A549 (cell line): ENCODE measurements at regions not wholly inside any gene's neighbourhood (a gene's known extent, or its start where the extent isn't known, plus 50 kb on each side); places are given as distances from the start of the nearest gene placed in this dataset.

Source experiments
- ATAC-seq, 2 experiments: fragments of 200-7000 bp in 1 of 2; fragments of >200 bp in 1 of 2; cut with Nextera tagmentation in 1 of 2; cut with Tn5 transposase in 1 of 2; 3 replicates each; pipeline versions ENCODE4 v1.8.0 to v1.9.1; 2018 to 2020; ENCODE audit warnings: mild to moderate bottlenecking in 1 of 2, moderate library complexity in 1 of 2
- CTCF ChIA-PET: fragments of 300-600 bp; sonication (Branson Sonifier 250); formaldehyde crosslinking; extraction: SDS; loops from one replicate; lab custom pipeline; 2021; ENCODE audit warnings: antibody characterized with exemption, inconsistent platforms; lab: Yijun Ruan, JAX
- POLR2A ChIA-PET: fragments of 350-600 bp; formaldehyde crosslinking; extraction: SDS; loops from one replicate; lab custom pipeline; 2021; ENCODE audit warnings: antibody characterized with exemption, inconsistent platforms; lab: Yijun Ruan, JAX
- DNase-seq, 2 experiments: peaks; one replicate each; pipeline versions ENCODE4 v3.0.0 to v3.0.0-alpha.2; 2011 to 2016; ENCODE audit warnings: low read depth in 1 of 2, low spot score in 1 of 2
- FAIRE-seq: peaks from 2 replicates; lab custom pipeline; 2011; peaks lifted over from hg19 to GRCh38; lab: Jason Lieb, UNC
- H3K27ac ChIP-seq, 2 experiments: fragments of >200 bp; sonication (Bioruptor Twin); formaldehyde crosslinking; 3 replicates each; pipeline ENCODE4 v1.5.1; 2016 to 2017
- H3K4me1 ChIP-seq: fragments of >200 bp; sonication (Bioruptor Twin); formaldehyde crosslinking; 3 replicates; pipeline ENCODE4 v1.6.1; 2016
- H3K4me2 ChIP-seq: fragments of >200 bp; sonication (Bioruptor Twin); formaldehyde crosslinking; 3 replicates; pipeline ENCODE4 v1.6.1; 2016
- H3K4me3 ChIP-seq: fragments of >200 bp; sonication (Bioruptor Twin); formaldehyde crosslinking; 3 replicates; pipeline ENCODE4 v1.5.1; 2016
- H3K9me3 ChIP-seq: fragments of >200 bp; sonication (Bioruptor Twin); formaldehyde crosslinking; 3 replicates; pipeline ENCODE4 v1.6.1; 2016
- CBX2 ChIP-seq: fragments of 200-600 bp; sonication (generic); IDR thresholded peaks from 2 replicates; pipeline ENCODE4 v1.6.1; 2016; ENCODE audit warnings: low read depth, mild to moderate bottlenecking, borderline replicate concordance
- CBX8 ChIP-seq: fragments of 200-600 bp; sonication (generic); IDR thresholded peaks from 2 replicates; pipeline ENCODE4 v1.6.1; 2016
- CEBPB ChIP-seq, 2 experiments: fragments of >200 bp in 1 of 2; sonication (Bioruptor Twin) in 1 of 2; formaldehyde crosslinking in 1 of 2; IDR thresholded peaks; 2 replicates each; pipeline ENCODE4 v1.6.1; 2012 to 2016
- CHD4 ChIP-seq: fragments of 200-600 bp; sonication (generic); IDR thresholded peaks from 2 replicates; pipeline ENCODE4 v1.6.1; 2016; ENCODE audit warnings: antibody characterized with exemption, mild to moderate bottlenecking, borderline replicate concordance
- EHF ChIP-seq: fragments of 250-450 bp; sonication (Bioruptor Pico); IDR thresholded peaks from 2 replicates; pipeline ENCODE4 v1.5.0; 2020; ENCODE audit warnings: mild to moderate bottlenecking
- HDAC2 ChIP-seq: fragments of 200-600 bp; sonication (generic); IDR thresholded peaks from 2 replicates; pipeline ENCODE4 v1.6.1; 2016
- HOXA7 ChIP-seq: fragments of 250-450 bp; sonication (Bioruptor Pico); IDR thresholded peaks from 2 replicates; pipeline ENCODE4 v1.5.0; 2020; ENCODE audit warnings: mild to moderate bottlenecking, moderate library complexity
- HOXB13 ChIP-seq: fragments of 250-450 bp; sonication (Bioruptor Pico); IDR thresholded peaks from 2 replicates; pipeline ENCODE4 v1.5.0; 2020; ENCODE audit warnings: low read depth, mild to moderate bottlenecking, moderate library complexity
- JUN ChIP-seq, 2 experiments: fragments of >200 bp; sonication (Bioruptor Twin); formaldehyde crosslinking; IDR thresholded peaks; 2 replicates in 1 of 2; 3 replicates in 1 of 2; pipeline ENCODE4 v1.6.1; 2016 to 2017
- JUNB ChIP-seq: fragments of >200 bp; sonication (Bioruptor Twin); formaldehyde crosslinking; IDR thresholded peaks from 2 replicates; pipeline ENCODE4 v1.6.1; 2016
- MAFK ChIP-seq: fragments of 450-650 bp; IDR thresholded peaks from 2 replicates; pipeline ENCODE4 v1.6.1; 2014; ENCODE audit not compliant: partially characterized antibody
- NFE2L2 ChIP-seq: fragments of 150-350 bp; conservative IDR thresholded peaks from 2 replicates; pipeline ENCODE4 v1.6.1; 2014; ENCODE audit warnings: low read length
- NR3C1 ChIP-seq: fragments of >200 bp; sonication (Bioruptor Twin); formaldehyde crosslinking; IDR thresholded peaks from 3 replicates; pipeline ENCODE4 v1.6.1; 2017
- PHF8 ChIP-seq: fragments of 200-600 bp; sonication (generic); IDR thresholded peaks from 2 replicates; pipeline ENCODE4 v1.6.1; 2016; ENCODE audit warnings: low read depth, mild to moderate bottlenecking, antibody characterized with exemption, moderate library complexity, borderline replicate concordance
- POLR2AphosphoS2 ChIP-seq: conservative IDR thresholded peaks from 2 replicates; pipeline ENCODE4 v1.6.1; 2012; ENCODE audit warnings: low read length, improper control_type of control experiment, inconsistent platforms
- RAD21 ChIP-seq, 2 experiments: fragments of >200 bp in 1 of 2; sonication (Bioruptor Twin) in 1 of 2; formaldehyde crosslinking in 1 of 2; IDR thresholded peaks in 1 of 2; conservative IDR thresholded peaks in 1 of 2; 2 replicates in 1 of 2; 3 replicates in 1 of 2; pipeline ENCODE4 v1.6.1; 2012 to 2018; ENCODE audit warnings: inconsistent platforms in 1 of 2
- RARB ChIP-seq: fragments of 250-450 bp; sonication (Bioruptor Pico); IDR thresholded peaks from 2 replicates; pipeline ENCODE4 v1.8.0; 2021; ENCODE audit warnings: mild to moderate bottlenecking, moderate library complexity
- RNF2 ChIP-seq: fragments of 200-600 bp; sonication (generic); IDR thresholded peaks from 2 replicates; pipeline ENCODE4 v1.6.1; 2016; ENCODE audit warnings: low read depth, mild to moderate bottlenecking, antibody characterized with exemption, moderate library complexity, borderline replicate concordance
- ZC3H11A ChIP-seq: fragments of 450-650 bp; IDR thresholded peaks from 2 replicates; pipeline ENCODE4 v1.6.1; 2014; ENCODE audit warnings: antibody characterized with exemption, mild to moderate bottlenecking
- WGBS: methylation state at CpG from one replicate; pipeline ENCODE4 v1.1.6; 2017; ENCODE audit errors: missing lambda C conversion rate; 5-methylcytosine and 5-hydroxymethylcytosine counted together
- TF ChIP-seq, protein P1 (sequence below): fragments of >200 bp; sonication (Bioruptor Twin); formaldehyde crosslinking; IDR thresholded peaks from 3 replicates; pipeline ENCODE4 v1.5.1; 2016
- TF ChIP-seq, protein P2 (sequence below): IDR thresholded peaks from 2 replicates; pipeline ENCODE4 v1.6.1; 2012
- TF ChIP-seq, protein P3 (sequence below): fragments of >200 bp; sonication (Bioruptor Twin); formaldehyde crosslinking; IDR thresholded peaks from 2 replicates; pipeline ENCODE4 v1.6.1; 2016
- TF ChIP-seq, protein P4 (sequence below): fragments of 150-350 bp; IDR thresholded peaks from 2 replicates; pipeline ENCODE4 v1.6.1; 2014; ENCODE audit warnings: low read depth, mild to moderate bottlenecking, low read length

DNA sequence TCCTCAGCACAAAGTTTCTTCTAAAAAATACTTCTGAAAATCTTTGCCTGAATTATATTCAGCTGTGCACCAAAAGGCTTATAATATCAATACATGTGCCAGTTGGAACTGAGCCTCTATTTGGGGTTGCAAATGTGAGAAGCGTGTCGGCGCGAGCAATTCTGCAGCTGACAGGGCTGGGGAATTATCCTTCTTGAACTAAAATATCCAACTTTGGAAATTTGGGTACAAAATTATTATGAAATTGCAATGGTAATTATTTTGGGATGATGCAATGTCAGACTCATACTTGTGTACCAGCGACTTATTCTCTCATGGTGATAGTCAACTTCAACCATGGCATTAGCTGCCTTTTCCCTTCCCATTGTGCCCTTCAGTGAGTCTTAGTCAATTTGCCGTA lies 507.0 kb upstream of the KLF6 start (continued):
- TF ChIP-seq, protein P1, sequence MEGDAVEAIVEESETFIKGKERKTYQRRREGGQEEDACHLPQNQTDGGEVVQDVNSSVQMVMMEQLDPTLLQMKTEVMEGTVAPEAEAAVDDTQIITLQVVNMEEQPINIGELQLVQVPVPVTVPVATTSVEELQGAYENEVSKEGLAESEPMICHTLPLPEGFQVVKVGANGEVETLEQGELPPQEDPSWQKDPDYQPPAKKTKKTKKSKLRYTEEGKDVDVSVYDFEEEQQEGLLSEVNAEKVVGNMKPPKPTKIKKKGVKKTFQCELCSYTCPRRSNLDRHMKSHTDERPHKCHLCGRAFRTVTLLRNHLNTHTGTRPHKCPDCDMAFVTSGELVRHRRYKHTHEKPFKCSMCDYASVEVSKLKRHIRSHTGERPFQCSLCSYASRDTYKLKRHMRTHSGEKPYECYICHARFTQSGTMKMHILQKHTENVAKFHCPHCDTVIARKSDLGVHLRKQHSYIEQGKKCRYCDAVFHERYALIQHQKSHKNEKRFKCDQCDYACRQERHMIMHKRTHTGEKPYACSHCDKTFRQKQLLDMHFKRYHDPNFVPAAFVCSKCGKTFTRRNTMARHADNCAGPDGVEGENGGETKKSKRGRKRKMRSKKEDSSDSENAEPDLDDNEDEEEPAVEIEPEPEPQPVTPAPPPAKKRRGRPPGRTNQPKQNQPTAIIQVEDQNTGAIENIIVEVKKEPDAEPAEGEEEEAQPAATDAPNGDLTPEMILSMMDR = no peak
- TF ChIP-seq NR3C1 (no peak), RARB (CRISPR knock-in tag) (no peak), RNF2 (no peak)
- TF ChIP-seq, all 56 proteins: peak for 0

DNA sequence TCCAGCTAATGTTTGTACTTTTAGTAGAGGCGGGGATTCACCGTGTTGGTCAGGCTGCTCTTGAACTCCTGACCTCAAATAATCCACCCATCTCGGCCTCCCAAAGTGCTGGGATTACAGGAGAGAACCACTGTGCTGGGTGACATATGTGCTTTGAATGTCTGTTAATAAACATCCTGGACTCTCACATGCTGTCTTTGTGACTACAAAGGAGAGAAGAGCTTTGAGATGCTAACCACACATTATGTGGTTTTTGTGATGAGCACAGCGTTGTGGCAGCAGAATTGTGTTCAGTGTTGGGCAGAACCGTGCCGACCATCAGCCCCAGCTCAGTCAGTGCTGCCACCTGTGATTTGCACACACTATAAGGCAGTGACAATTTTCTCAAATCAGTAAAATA lies 500.1 kb upstream of the KLF6 start:
- no peak for FAIRE-seq
- Histone ChIP-seq H3K4me3 (no peak overlapping the region), H3K4me1 (peaks cover 12% of the 10 kb centered on the region), H3K4me2 (no peak overlapping the region), H3K27ac (no peak overlapping the region), H3K9me3 (no peaks in the 10 kb centered on the region)
- 77% methylated on average over 6 of the region's 6 CpGs for WGBS
- ChIA-PET POLR2A (no interaction called here), CTCF (interaction anchor here (1.1 kb wide), 1 partner anchor 372 kb away, joined by 3 read pairs; no protein-coding TSS in a partner anchor)
- no peak for DNase-seq
- TF ChIP-seq NFE2L2 (no peak), EHF (CRISPR knock-in tag) (no peak)
- TF ChIP-seq, protein P2, sequence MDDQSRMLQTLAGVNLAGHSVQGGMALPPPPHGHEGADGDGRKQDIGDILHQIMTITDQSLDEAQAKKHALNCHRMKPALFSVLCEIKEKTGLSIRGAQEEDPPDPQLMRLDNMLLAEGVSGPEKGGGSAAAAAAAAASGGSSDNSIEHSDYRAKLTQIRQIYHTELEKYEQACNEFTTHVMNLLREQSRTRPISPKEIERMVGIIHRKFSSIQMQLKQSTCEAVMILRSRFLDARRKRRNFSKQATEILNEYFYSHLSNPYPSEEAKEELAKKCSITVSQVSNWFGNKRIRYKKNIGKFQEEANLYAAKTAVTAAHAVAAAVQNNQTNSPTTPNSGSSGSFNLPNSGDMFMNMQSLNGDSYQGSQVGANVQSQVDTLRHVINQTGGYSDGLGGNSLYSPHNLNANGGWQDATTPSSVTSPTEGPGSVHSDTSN = no peak
- no peak for ATAC-seq

DNA sequence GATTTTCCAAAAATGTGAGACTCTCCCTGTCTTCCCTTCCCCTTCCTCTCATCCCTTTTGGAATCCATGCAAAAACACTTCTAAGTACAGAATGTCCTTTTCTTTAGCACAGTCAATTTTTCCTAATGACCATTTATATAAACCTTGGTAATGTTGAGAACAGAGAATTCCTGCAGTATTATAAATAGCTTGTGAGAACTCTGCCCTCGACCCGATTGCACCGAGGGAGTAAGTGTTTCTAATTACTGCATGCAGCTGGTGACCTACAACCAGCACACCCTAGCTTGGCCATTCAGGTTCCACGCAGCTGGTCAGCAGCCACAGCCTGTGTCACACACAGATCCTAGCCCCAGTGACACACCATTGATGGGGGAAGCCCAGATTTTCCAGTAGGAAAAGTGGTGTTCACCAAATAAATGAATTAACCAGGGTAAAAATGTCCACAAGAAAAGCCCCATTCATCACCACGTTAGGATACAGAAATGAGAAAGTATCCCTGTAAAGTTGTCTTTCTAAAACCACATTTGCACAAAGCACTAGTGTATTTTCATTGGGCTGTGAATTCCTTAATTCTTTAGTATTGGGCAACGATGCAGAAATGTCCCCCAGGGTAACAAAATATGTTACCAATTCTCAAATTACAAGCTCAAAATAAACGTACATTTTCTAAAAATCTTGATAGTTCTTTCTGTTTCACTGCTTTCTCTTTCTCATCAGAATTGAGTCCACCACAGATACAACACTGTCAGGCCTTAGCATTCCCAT lies 499.0 kb upstream of the KLF6 start:
- no peak for DNase-seq
- FAIRE-seq = no peak
- Histone ChIP-seq H3K27ac (no peak overlapping the region; a peak in 1 of 6 replicates), H3K4me3 (no peak overlapping the region), H3K4me1 (peaks cover 17% of the 10 kb centered on the region), H3K9me3 (no peaks in the 10 kb centered on the region), H3K4me2 (no peak overlapping the region)
- CTCF ChIA-PET = no interaction called here
- WGBS = 59% methylated on average over 7 of the region's 7 CpGs
- POLR2A ChIA-PET = no interaction called here
- TF ChIP-seq ZC3H11A (no peak), CEBPB (IDR thresholded peaks at IDR 0.05) (no peak), HOXB13 (CRISPR knock-in tag) (no peak), CBX8 (no peak), PHF8 (no peak), POLR2AphosphoS2 (no peak), RAD21 (conservative IDR thresholded peaks at IDR 0.05 in 1 of 2, IDR thresholded peaks at IDR 0.05 in 1 of 2) (no peak), JUN (IDR thresholded peaks at IDR 0.05) (no peak), JUNB (no peak), HDAC2 (no peak), CHD4 (no peak), HOXA7 (no peak), CBX2 (no peak), MAFK (no peak)
- TF ChIP-seq, protein P2 = no peak
- TF ChIP-seq, protein P3, sequence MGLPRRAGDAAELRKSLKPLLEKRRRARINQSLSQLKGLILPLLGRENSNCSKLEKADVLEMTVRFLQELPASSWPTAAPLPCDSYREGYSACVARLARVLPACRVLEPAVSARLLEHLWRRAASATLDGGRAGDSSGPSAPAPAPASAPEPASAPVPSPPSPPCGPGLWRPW = no peak
- TF ChIP-seq, protein P4, sequence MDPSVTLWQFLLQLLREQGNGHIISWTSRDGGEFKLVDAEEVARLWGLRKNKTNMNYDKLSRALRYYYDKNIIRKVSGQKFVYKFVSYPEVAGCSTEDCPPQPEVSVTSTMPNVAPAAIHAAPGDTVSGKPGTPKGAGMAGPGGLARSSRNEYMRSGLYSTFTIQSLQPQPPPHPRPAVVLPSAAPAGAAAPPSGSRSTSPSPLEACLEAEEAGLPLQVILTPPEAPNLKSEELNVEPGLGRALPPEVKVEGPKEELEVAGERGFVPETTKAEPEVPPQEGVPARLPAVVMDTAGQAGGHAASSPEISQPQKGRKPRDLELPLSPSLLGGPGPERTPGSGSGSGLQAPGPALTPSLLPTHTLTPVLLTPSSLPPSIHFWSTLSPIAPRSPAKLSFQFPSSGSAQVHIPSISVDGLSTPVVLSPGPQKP = no peak
- ATAC-seq = no peak
